Caco-2 (cell line): ENCODE measurements at regions not wholly inside any gene's neighbourhood (a gene's known extent, or its start where the extent isn't known, plus 50 kb on each side); places are given as distances from the start of the nearest gene placed in this dataset.

Experiments
- BruUV-seq: library from RNA; stranded (reverse); fragments of 400-500 nt; replicated peaks from 2 replicates; lab custom pipeline; 2021; lab: Mats Ljungman, UMichigan
- CTCF ChIA-PET: fragments of 300-600 bp; sonication (Branson Sonifier 250); formaldehyde crosslinking; loops from one replicate; lab custom pipeline; 2022; ENCODE audit warnings: antibody characterized with exemption; lab: Charles Lee
- POLR2A ChIA-PET: fragments of 300-600 bp; sonication (Branson Sonifier 250); formaldehyde crosslinking; loops from one replicate; lab custom pipeline; 2022; ENCODE audit warnings: antibody characterized with exemption; lab: Charles Lee
- DNase-seq, 2 experiments: peaks; one replicate each; pipeline versions ENCODE4 v3.0.0 to v3.0.0-alpha.2; 2020 to 2022
- H3K27me3 ChIP-seq: replicated peaks from 2 replicates; pipeline ENCODE4 v1.6.0; 2011; ENCODE audit warnings: low read length; ENCODE audit not compliant: control insufficient read depth, insufficient read depth
- H3K36me3 ChIP-seq: 2 replicates; pipeline ENCODE4 v1.5.1; 2011; ENCODE audit warnings: low read length; ENCODE audit not compliant: control insufficient read depth, insufficient read depth
- H3K4me1 ChIP-seq: fragments of 250-450 bp; sonication (Bioruptor Pico); 2 replicates; pipeline ENCODE4 v1.5.1; 2020; ENCODE audit warnings: mild to moderate bottlenecking
- H3K4me3 ChIP-seq: 2 replicates; pipeline ENCODE4 v1.5.1; 2011; ENCODE audit warnings: low read depth, mild to moderate bottlenecking, control low read depth, low read length
- H3K9me3 ChIP-seq: fragments of 250-450 bp; sonication (Bioruptor Pico); 2 replicates; pipeline ENCODE4 v1.5.1; 2020; ENCODE audit warnings: mild to moderate bottlenecking, moderate library complexity
- H3K27ac Mint-ChIP-seq: one replicate; pipeline ENCODE4 v1.8.0; 2022; ENCODE audit warnings: mixed read lengths; ENCODE audit not compliant: unreplicated experiment
- H3K27me3 Mint-ChIP-seq: one replicate; pipeline ENCODE4 v1.8.0; 2022; ENCODE audit warnings: mixed read lengths; ENCODE audit not compliant: insufficient read depth, unreplicated experiment
- H3K36me3 Mint-ChIP-seq: one replicate; pipeline ENCODE4 v1.8.0; 2022; ENCODE audit warnings: mild to moderate bottlenecking, mixed read lengths; ENCODE audit not compliant: insufficient read depth, unreplicated experiment
- H3K4me1 Mint-ChIP-seq: one replicate; pipeline ENCODE4 v1.8.0; 2022; ENCODE audit warnings: low read depth, mixed read lengths; ENCODE audit not compliant: unreplicated experiment
- H3K4me3 Mint-ChIP-seq: one replicate; pipeline ENCODE4 v1.8.0; 2022; ENCODE audit warnings: mild to moderate bottlenecking, moderate library complexity, mixed read lengths; ENCODE audit not compliant: unreplicated experiment
- H3K9me3 Mint-ChIP-seq: one replicate; pipeline ENCODE4 v1.8.0; 2022; ENCODE audit warnings: mixed read lengths; ENCODE audit not compliant: unreplicated experiment
- CTCF ChIP-seq, 2 experiments: fragments of 200-600 bp in 1 of 2; IDR thresholded peaks; 1 replicate in 1 of 2; 2 replicates in 1 of 2; pipeline versions ENCODE4 v1.5.1 to v1.8.0; 2011 to 2022; ENCODE audit warnings: antibody characterized with exemption in 1 of 2, control low read depth in 1 of 2, inconsistent platforms in 1 of 2, low read depth in 1 of 2, low read length in 1 of 2, mild to moderate bottlenecking in 1 of 2, moderate library complexity in 1 of 2; ENCODE audit not compliant: insufficient read depth in 1 of 2, severe bottlenecking in 1 of 2, unreplicated experiment in 1 of 2
- intact Hi-C: fragments of 100-400 bp; cut with micrococcal nuclease; formaldehyde crosslinking; loops from one replicate; pipeline ENCODE4 v1.10.0; 2022; ENCODE audit not compliant: unreplicated experiment

- no peaks in the 10 kb centered on the region for H3K36me3 Mint-ChIP-seq
- CTCF ChIA-PET = no interaction called here
- POLR2A ChIA-PET = no interaction called here
- no peak for DNase-seq
- intact Hi-C loops = no loop called here
- H3K27ac Mint-ChIP-seq = no peak overlapping the region
- H3K27me3 Mint-ChIP-seq = no peaks in the 10 kb centered on the region
- H3K4me3 Mint-ChIP-seq = no peak overlapping the region
- BruUV-seq = no TSS peak
- Histone ChIP-seq H3K4me3 (no peak overlapping the region), H3K9me3 (0 out of 2 replicates have a peak, but pooled peaks cover 5% of the 10 kb centered on the region), H3K36me3 (no peaks in the 10 kb centered on the region), H3K4me1 (no peaks in the 10 kb centered on the region), H3K27me3 (no peaks in the 10 kb centered on the region)
- no peaks in the 10 kb centered on the region for H3K4me1 Mint-ChIP-seq
- H3K9me3 Mint-ChIP-seq = peaks cover 23% of the 10 kb centered on the region
- no peak for TF ChIP-seq CTCF (IDR thresholded peaks at IDR 0.05; ENCODE audit: insufficient read depth in 1 of 2, low read depth in 1 of 2, low read length in 1 of 2, severe bottlenecking in 1 of 2, unreplicated experiment in 1 of 2)
Measured at GRCh38 chr6:4426968-4427367, 291.6 kb upstream of the ECI2 start.

GRCh38 chr6:4421837-4422236 lies 286.5 kb upstream of the ECI2 start:
- Mint-ChIP-seq H3K27me3 (peaks cover 2% of the 10 kb centered on the region), H3K36me3 (no peaks in the 10 kb centered on the region), H3K27ac (no peak overlapping the region), H3K9me3 (peaks cover 28% of the 10 kb centered on the region), H3K4me3 (no peak overlapping the region), H3K4me1 (no peaks in the 10 kb centered on the region)
- no peak for TF ChIP-seq CTCF (IDR thresholded peaks at IDR 0.05; ENCODE audit: insufficient read depth in 1 of 2, low read depth in 1 of 2, low read length in 1 of 2, severe bottlenecking in 1 of 2, unreplicated experiment in 1 of 2)
- no peaks in the 10 kb centered on the region for H3K36me3 ChIP-seq
- CTCF ChIA-PET = no interaction called here
- H3K4me1 ChIP-seq = no peaks in the 10 kb centered on the region
- peaks cover 5% of the 10 kb centered on the region; the same call in 1 of the 2 replicates for H3K9me3 ChIP-seq
- H3K4me3 ChIP-seq = no peak overlapping the region
- BruUV-seq = no TSS peak
- no peak for DNase-seq
- POLR2A ChIA-PET = no interaction called here
- intact Hi-C loops = no loop called here
- H3K27me3 ChIP-seq = no peaks in the 10 kb centered on the region

- Mint-ChIP-seq H3K9me3 (peaks cover 28% of the 10 kb centered on the region), H3K27ac (no peak overlapping the region), H3K4me3 (no peak overlapping the region), H3K4me1 (no peaks in the 10 kb centered on the region), H3K36me3 (no peaks in the 10 kb centered on the region), H3K27me3 (peaks cover 2% of the 10 kb centered on the region)
- peaks cover under 1% of the 10 kb centered on the region; the same call in 1 of the 2 replicates for H3K9me3 ChIP-seq
- ChIA-PET CTCF (no interaction called here), POLR2A (no interaction called here)
- H3K27me3 ChIP-seq = no peaks in the 10 kb centered on the region
- H3K4me3 ChIP-seq = no peak overlapping the region
- no TSS peak for BruUV-seq
- no peak for TF ChIP-seq CTCF (IDR thresholded peaks at IDR 0.05; ENCODE audit: insufficient read depth in 1 of 2, low read depth in 1 of 2, low read length in 1 of 2, severe bottlenecking in 1 of 2, unreplicated experiment in 1 of 2)
- H3K36me3 ChIP-seq = no peaks in the 10 kb centered on the region
- DNase-seq = no peak
- H3K4me1 ChIP-seq = no peaks in the 10 kb centered on the region
- intact Hi-C loops = no loop called here
Measured at GRCh38 chr6:4420160-4420865, 284.9 kb upstream of the ECI2 start.
